ENCODE measurements at regions not wholly inside any gene's neighbourhood (a gene's known extent, or its start where the extent isn't known, plus 50 kb on each side); places are given as distances from the start of the nearest gene placed in this dataset.

DNA sequence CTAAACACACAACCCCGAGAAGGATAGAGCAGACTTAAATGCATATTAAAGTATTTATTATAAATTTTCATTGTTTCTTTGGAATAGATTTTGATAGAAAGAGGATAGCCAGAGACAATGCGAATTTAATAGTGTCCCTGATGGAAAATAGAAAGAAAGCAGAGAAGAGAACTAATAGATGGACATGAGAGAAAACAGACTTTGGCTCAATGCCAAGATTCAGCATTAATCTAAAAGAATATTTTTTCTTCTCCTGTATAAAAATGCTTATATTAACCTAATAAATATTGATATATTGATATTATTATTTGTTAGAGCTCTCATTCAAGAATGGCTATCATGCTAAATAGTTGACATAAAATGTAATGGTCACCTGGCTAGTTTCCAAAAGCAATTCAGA, 173.4 kb downstream of the KIF2B start:
- H3K27me3 ChIP-seq (ENCODE audit: insufficient read depth, low read length, poor library complexity, severe bottlenecking): no peaks in the 10 kb centered on the region
- no peak overlapping the region for H3K4me3 ChIP-seq (ENCODE audit: low read length, poor library complexity, severe bottlenecking)
- H3K9me3 ChIP-seq (ENCODE audit: insufficient read depth, low read depth, low read length): no peaks in the 10 kb centered on the region
- no peaks in the 10 kb centered on the region for H3K79me2 ChIP-seq (ENCODE audit: insufficient read depth, low read length)
- no peaks in the 10 kb centered on the region for H3K36me3 ChIP-seq (ENCODE audit: insufficient read depth, low read length)
- no peak overlapping the region for H3K9ac ChIP-seq (ENCODE audit: low read depth, low read length, poor library complexity, severe bottlenecking)
- H4K20me1 ChIP-seq (ENCODE audit: insufficient read depth, low read length, poor library complexity, severe bottlenecking): no peaks in the 10 kb centered on the region
- no peak overlapping the region for H3K4me2 ChIP-seq (ENCODE audit: low read depth, low read length, poor library complexity, severe bottlenecking)
- no peak overlapping the region for H2AFZ ChIP-seq (ENCODE audit: low read length)
- H3K9me2 ChIP-seq (replicated peaks; ENCODE audit: low read depth, low read length): no peaks in the 10 kb centered on the region
- TF ChIP-seq EZH2phosphoT487 (IDR thresholded peaks at IDR 0.05; ENCODE audit: borderline replicate concordance): no peak
- TF ChIP-seq, protein P1, sequence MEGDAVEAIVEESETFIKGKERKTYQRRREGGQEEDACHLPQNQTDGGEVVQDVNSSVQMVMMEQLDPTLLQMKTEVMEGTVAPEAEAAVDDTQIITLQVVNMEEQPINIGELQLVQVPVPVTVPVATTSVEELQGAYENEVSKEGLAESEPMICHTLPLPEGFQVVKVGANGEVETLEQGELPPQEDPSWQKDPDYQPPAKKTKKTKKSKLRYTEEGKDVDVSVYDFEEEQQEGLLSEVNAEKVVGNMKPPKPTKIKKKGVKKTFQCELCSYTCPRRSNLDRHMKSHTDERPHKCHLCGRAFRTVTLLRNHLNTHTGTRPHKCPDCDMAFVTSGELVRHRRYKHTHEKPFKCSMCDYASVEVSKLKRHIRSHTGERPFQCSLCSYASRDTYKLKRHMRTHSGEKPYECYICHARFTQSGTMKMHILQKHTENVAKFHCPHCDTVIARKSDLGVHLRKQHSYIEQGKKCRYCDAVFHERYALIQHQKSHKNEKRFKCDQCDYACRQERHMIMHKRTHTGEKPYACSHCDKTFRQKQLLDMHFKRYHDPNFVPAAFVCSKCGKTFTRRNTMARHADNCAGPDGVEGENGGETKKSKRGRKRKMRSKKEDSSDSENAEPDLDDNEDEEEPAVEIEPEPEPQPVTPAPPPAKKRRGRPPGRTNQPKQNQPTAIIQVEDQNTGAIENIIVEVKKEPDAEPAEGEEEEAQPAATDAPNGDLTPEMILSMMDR (conservative IDR thresholded peaks at IDR 0.05; ENCODE audit: low read length): no peak
- H3K4me1 ChIP-seq (ENCODE audit: insufficient read depth, low read length, poor library complexity, severe bottlenecking): no peaks in the 10 kb centered on the region
- H3F3A ChIP-seq (ENCODE audit: low read depth): no peaks in the 10 kb centered on the region

DNA sequence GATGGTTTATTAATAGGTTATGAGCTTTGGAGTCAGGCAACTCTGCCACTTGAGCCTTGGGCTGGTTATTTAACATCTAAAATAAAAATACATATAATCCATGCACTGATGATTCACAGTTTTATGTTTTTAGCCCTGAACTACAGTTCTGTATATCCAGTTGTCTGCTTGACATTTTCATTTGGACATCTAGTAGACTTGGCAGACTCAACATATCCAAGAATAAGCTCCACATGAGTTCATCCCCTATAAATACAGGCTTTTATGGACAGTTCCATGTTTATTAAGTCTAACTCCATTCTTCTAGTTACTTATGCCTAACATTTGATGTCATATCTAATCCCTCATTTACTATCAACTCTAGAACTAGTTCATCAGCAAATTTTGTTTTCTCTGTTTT, 174.2 kb downstream of the KIF2B start:
- Histone ChIP-seq H3K4me1 (ENCODE audit: insufficient read depth, low read length, poor library complexity, severe bottlenecking) (no peaks in the 10 kb centered on the region), H3F3A (ENCODE audit: low read depth) (no peaks in the 10 kb centered on the region), H3K27me3 (ENCODE audit: insufficient read depth, low read length, poor library complexity, severe bottlenecking) (no peaks in the 10 kb centered on the region), H2AFZ (ENCODE audit: low read length) (no peak overlapping the region), H4K20me1 (ENCODE audit: insufficient read depth, low read length, poor library complexity, severe bottlenecking) (no peaks in the 10 kb centered on the region), H3K9me3 (ENCODE audit: insufficient read depth, low read depth, low read length) (no peaks in the 10 kb centered on the region), H3K9ac (ENCODE audit: low read depth, low read length, poor library complexity, severe bottlenecking) (no peak overlapping the region), H3K4me2 (ENCODE audit: low read depth, low read length, poor library complexity, severe bottlenecking) (no peak overlapping the region), H3K4me3 (ENCODE audit: low read length, poor library complexity, severe bottlenecking) (no peak overlapping the region), H3K36me3 (ENCODE audit: insufficient read depth, low read length) (no peaks in the 10 kb centered on the region), H3K9me2 (replicated peaks; ENCODE audit: low read depth, low read length) (no peaks in the 10 kb centered on the region), H3K79me2 (ENCODE audit: insufficient read depth, low read length) (no peaks in the 10 kb centered on the region)
- TF ChIP-seq, protein P1 (conservative IDR thresholded peaks at IDR 0.05; ENCODE audit: low read length): no peak
- no peak for TF ChIP-seq EZH2phosphoT487 (IDR thresholded peaks at IDR 0.05; ENCODE audit: borderline replicate concordance)

DNA sequence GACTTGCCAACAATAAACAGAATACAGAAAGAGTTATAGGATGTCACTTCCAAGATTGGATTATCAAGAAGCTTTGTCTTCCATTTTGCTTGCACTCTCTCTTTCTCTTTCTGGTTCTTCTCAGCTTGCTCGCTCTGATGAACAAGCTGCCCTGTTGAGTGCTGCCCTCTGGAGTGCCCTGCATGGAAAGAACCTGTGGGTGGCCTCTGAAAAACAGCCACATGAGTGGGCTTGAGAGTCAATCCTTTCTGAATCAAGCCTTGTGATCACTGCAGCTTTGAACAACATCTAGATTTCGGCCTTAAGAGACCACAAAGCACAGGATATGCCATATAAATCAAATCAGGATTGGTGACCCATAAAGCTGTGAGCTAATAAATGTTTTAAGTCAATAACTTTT, 185.1 kb downstream of the KIF2B start:
- no peaks in the 10 kb centered on the region for H3F3A ChIP-seq (ENCODE audit: low read depth)
- no peaks in the 10 kb centered on the region for H3K9me2 ChIP-seq (replicated peaks; ENCODE audit: low read depth, low read length)
- no peaks in the 10 kb centered on the region for H3K79me2 ChIP-seq (ENCODE audit: insufficient read depth, low read length)
- no peak overlapping the region for H2AFZ ChIP-seq (ENCODE audit: low read length)
- H3K9ac ChIP-seq (ENCODE audit: low read depth, low read length, poor library complexity, severe bottlenecking): no peak overlapping the region
- H4K20me1 ChIP-seq (ENCODE audit: insufficient read depth, low read length, poor library complexity, severe bottlenecking): no peaks in the 10 kb centered on the region
- H3K4me2 ChIP-seq (ENCODE audit: low read depth, low read length, poor library complexity, severe bottlenecking): no peak overlapping the region
- H3K27me3 ChIP-seq (ENCODE audit: insufficient read depth, low read length, poor library complexity, severe bottlenecking): no peaks in the 10 kb centered on the region
- H3K36me3 ChIP-seq (ENCODE audit: insufficient read depth, low read length): no peaks in the 10 kb centered on the region
- H3K4me3 ChIP-seq (ENCODE audit: low read length, poor library complexity, severe bottlenecking): no peak overlapping the region
- no peaks in the 10 kb centered on the region for H3K4me1 ChIP-seq (ENCODE audit: insufficient read depth, low read length, poor library complexity, severe bottlenecking)
- H3K9me3 ChIP-seq (ENCODE audit: insufficient read depth, low read depth, low read length): 0 out of 2 replicates have a peak, but pooled peaks cover 2% of the 10 kb centered on the region
- TF ChIP-seq, protein P1 (conservative IDR thresholded peaks at IDR 0.05; ENCODE audit: low read length): no peak
- no peak for TF ChIP-seq EZH2phosphoT487 (IDR thresholded peaks at IDR 0.05; ENCODE audit: borderline replicate concordance)

Measured in Loucy (cell line).